ENCODE measurements at regions not wholly inside any gene's neighbourhood (a gene's known extent, or its start where the extent isn't known, plus 50 kb on each side); places are given as distances from the start of the nearest gene placed in this dataset.

GRCh38 chr9:31390403-31391025, 993.9 kb upstream of the ACO1 start:
- Mint-ChIP-seq H3K36me3 (ENCODE audit: low read depth) (no peaks in the 10 kb centered on the region), H3K4me1 (no peaks in the 10 kb centered on the region), H3K4me3 (no peak overlapping the region), H3K27ac (no peak overlapping the region), H3K9me3 (no peaks in the 10 kb centered on the region), H3K27me3 (ENCODE audit: insufficient read depth) (no peaks in the 10 kb centered on the region)
- Histone ChIP-seq H3K9ac (ENCODE audit: extremely low read depth, low read length, poor library complexity, severe bottlenecking) (no peak overlapping the region), H3K36me3 (ENCODE audit: control insufficient read depth, insufficient read depth, low read length) (no peaks in the 10 kb centered on the region), H3K4me3 (ENCODE audit: low read length) (no peak overlapping the region), H3K27ac (ENCODE audit: low read depth, low read length) (peak overlapping the region; percentile 61), H3K27me3 (ENCODE audit: control insufficient read depth, insufficient read depth, low read length, poor library complexity, severe bottlenecking) (no peaks in the 10 kb centered on the region), H3K4me1 (ENCODE audit: control insufficient read depth, insufficient read depth, low read length) (no peaks in the 10 kb centered on the region), H3K9me3 (ENCODE audit: control insufficient read depth, low read length) (no peaks in the 10 kb centered on the region)
- TF ChIP-seq, protein P1, sequence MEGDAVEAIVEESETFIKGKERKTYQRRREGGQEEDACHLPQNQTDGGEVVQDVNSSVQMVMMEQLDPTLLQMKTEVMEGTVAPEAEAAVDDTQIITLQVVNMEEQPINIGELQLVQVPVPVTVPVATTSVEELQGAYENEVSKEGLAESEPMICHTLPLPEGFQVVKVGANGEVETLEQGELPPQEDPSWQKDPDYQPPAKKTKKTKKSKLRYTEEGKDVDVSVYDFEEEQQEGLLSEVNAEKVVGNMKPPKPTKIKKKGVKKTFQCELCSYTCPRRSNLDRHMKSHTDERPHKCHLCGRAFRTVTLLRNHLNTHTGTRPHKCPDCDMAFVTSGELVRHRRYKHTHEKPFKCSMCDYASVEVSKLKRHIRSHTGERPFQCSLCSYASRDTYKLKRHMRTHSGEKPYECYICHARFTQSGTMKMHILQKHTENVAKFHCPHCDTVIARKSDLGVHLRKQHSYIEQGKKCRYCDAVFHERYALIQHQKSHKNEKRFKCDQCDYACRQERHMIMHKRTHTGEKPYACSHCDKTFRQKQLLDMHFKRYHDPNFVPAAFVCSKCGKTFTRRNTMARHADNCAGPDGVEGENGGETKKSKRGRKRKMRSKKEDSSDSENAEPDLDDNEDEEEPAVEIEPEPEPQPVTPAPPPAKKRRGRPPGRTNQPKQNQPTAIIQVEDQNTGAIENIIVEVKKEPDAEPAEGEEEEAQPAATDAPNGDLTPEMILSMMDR (conservative IDR thresholded peaks at IDR 0.05), result no peak
- DNase-seq, result no peak
- 60 to 81% methylated on average over 4 to 5 of the region's 5 CpGs for WGBS, 2 experiments (ENCODE audit: insufficient coverage in 1 of 2, insufficient read length in 1 of 2)

GRCh38 chr9:31393240-31393639, 991.2 kb upstream of the ACO1 start:
- Histone ChIP-seq H3K4me1 (ENCODE audit: control insufficient read depth, insufficient read depth, low read length) (no peaks in the 10 kb centered on the region), H3K27me3 (ENCODE audit: control insufficient read depth, insufficient read depth, low read length, poor library complexity, severe bottlenecking) (no peaks in the 10 kb centered on the region), H3K27ac (ENCODE audit: low read depth, low read length) (no peak overlapping the region), H3K9ac (ENCODE audit: extremely low read depth, low read length, poor library complexity, severe bottlenecking) (no peak overlapping the region), H3K4me3 (ENCODE audit: low read length) (no peak overlapping the region), H3K36me3 (ENCODE audit: control insufficient read depth, insufficient read depth, low read length) (no peaks in the 10 kb centered on the region), H3K9me3 (ENCODE audit: control insufficient read depth, low read length) (no peaks in the 10 kb centered on the region)
- DNase-seq, result no peak
- Mint-ChIP-seq H3K9me3 (no peaks in the 10 kb centered on the region), H3K4me1 (no peaks in the 10 kb centered on the region), H3K27me3 (ENCODE audit: insufficient read depth) (no peaks in the 10 kb centered on the region), H3K36me3 (ENCODE audit: low read depth) (no peaks in the 10 kb centered on the region), H3K4me3 (no peak overlapping the region), H3K27ac (no peak overlapping the region)
- TF ChIP-seq, protein P1 (conservative IDR thresholded peaks at IDR 0.05), result no peak

DNA sequence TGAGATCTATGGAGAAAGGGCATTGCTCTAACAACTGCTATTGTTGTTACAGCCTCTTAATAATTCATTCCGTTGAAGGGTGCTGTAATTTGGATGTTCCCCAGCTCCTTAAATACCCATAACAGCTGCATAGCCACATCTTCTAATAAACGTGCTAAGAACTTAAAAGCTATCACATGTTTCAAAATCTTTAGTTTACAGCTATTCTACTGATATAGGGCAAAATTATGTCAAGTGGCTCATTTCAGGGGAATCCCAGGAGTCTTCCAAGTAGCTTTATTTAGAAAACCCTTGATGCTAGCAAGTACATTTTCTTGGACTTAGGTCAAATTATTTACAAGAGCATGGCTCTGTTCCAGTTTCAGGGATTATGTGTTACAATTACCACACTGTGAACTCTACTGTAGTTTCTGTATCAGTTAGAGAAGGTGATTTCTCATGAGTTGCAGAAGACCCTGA, 990.4 kb upstream of the ACO1 start:
- Histone ChIP-seq H3K9ac (ENCODE audit: extremely low read depth, low read length, poor library complexity, severe bottlenecking) (no peak overlapping the region), H3K4me1 (ENCODE audit: control insufficient read depth, insufficient read depth, low read length) (no peaks in the 10 kb centered on the region), H3K9me3 (ENCODE audit: control insufficient read depth, low read length) (no peaks in the 10 kb centered on the region), H3K4me3 (ENCODE audit: low read length) (no peak overlapping the region), H3K27ac (ENCODE audit: low read depth, low read length) (no peak overlapping the region), H3K36me3 (ENCODE audit: control insufficient read depth, insufficient read depth, low read length) (no peaks in the 10 kb centered on the region), H3K27me3 (ENCODE audit: control insufficient read depth, insufficient read depth, low read length, poor library complexity, severe bottlenecking) (no peaks in the 10 kb centered on the region)
- WGBS, 2 experiments (ENCODE audit: insufficient coverage in 1 of 2, insufficient read length in 1 of 2), result 68 to 92% methylated on average over 2 of the region's 2 CpGs
- Mint-ChIP-seq H3K36me3 (ENCODE audit: low read depth) (no peaks in the 10 kb centered on the region), H3K9me3 (no peaks in the 10 kb centered on the region), H3K27ac (no peak overlapping the region), H3K4me3 (no peak overlapping the region), H3K4me1 (no peaks in the 10 kb centered on the region), H3K27me3 (ENCODE audit: insufficient read depth) (no peaks in the 10 kb centered on the region)
- TF ChIP-seq, protein P1 (conservative IDR thresholded peaks at IDR 0.05), result no peak
- no peak for DNase-seq
